ENCODE measurements at regions not wholly inside any gene's neighbourhood (a gene's known extent, or its start where the extent isn't known, plus 50 kb on each side); places are given as distances from the start of the nearest gene placed in this dataset.

DNA sequence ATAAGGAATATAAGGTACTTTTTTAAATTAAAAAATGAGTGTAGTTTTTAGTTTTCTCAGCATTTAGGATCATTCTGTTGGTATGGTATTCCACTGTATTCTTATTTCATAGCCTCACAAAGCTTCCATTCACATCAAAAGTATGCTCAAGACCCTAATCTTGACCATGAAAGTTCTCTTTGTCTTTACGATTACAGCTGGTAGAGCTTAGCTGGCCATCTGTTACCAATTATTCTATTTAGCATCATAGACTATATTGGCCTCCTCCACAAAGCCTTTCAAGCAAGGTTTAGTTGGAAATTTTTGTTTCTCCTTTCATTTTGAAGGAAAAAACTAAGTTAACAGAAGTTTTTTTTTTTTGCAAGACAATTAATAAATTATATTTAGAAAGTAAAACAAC lies 245.1 kb downstream of the KCTD12 start:
- TF ChIP-seq, protein P1, sequence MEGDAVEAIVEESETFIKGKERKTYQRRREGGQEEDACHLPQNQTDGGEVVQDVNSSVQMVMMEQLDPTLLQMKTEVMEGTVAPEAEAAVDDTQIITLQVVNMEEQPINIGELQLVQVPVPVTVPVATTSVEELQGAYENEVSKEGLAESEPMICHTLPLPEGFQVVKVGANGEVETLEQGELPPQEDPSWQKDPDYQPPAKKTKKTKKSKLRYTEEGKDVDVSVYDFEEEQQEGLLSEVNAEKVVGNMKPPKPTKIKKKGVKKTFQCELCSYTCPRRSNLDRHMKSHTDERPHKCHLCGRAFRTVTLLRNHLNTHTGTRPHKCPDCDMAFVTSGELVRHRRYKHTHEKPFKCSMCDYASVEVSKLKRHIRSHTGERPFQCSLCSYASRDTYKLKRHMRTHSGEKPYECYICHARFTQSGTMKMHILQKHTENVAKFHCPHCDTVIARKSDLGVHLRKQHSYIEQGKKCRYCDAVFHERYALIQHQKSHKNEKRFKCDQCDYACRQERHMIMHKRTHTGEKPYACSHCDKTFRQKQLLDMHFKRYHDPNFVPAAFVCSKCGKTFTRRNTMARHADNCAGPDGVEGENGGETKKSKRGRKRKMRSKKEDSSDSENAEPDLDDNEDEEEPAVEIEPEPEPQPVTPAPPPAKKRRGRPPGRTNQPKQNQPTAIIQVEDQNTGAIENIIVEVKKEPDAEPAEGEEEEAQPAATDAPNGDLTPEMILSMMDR (IDR thresholded peaks at IDR 0.05), result no peak
- TF ChIP-seq, protein P2, sequence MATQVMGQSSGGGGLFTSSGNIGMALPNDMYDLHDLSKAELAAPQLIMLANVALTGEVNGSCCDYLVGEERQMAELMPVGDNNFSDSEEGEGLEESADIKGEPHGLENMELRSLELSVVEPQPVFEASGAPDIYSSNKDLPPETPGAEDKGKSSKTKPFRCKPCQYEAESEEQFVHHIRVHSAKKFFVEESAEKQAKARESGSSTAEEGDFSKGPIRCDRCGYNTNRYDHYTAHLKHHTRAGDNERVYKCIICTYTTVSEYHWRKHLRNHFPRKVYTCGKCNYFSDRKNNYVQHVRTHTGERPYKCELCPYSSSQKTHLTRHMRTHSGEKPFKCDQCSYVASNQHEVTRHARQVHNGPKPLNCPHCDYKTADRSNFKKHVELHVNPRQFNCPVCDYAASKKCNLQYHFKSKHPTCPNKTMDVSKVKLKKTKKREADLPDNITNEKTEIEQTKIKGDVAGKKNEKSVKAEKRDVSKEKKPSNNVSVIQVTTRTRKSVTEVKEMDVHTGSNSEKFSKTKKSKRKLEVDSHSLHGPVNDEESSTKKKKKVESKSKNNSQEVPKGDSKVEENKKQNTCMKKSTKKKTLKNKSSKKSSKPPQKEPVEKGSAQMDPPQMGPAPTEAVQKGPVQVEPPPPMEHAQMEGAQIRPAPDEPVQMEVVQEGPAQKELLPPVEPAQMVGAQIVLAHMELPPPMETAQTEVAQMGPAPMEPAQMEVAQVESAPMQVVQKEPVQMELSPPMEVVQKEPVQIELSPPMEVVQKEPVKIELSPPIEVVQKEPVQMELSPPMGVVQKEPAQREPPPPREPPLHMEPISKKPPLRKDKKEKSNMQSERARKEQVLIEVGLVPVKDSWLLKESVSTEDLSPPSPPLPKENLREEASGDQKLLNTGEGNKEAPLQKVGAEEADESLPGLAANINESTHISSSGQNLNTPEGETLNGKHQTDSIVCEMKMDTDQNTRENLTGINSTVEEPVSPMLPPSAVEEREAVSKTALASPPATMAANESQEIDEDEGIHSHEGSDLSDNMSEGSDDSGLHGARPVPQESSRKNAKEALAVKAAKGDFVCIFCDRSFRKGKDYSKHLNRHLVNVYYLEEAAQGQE (IDR thresholded peaks at IDR 0.05; ENCODE audit: insufficient read depth in 1 of 2, low read depth in 2 of 2, low read length in 1 of 2), result no peak

All from Panc1 (cell line).